K562 (cell line): ENCODE measurements at regions not wholly inside any gene's neighbourhood (a gene's known extent, or its start where the extent isn't known, plus 50 kb on each side); places are given as distances from the start of the nearest gene placed in this dataset.

ENCODE experiments used
- ATAC-seq: fragments of 200-7000 bp; cut with Tn5 transposase; 3 replicates; pipeline ENCODE4 v1.9.1; 2020; ENCODE audit warnings: moderate library complexity
- BruUV-seq: library from RNA; stranded (reverse); fragments of 400-500 nt; replicated peaks from 2 replicates; lab custom pipeline; 2021; lab: Mats Ljungman, UMichigan
- CTCF ChIA-PET: fragments of 300-600 bp; formaldehyde crosslinking; extraction: SDS; loops from one replicate; lab custom pipeline; 2021; ENCODE audit warnings: low intra/inter-chr PET ratio; lab: Yijun Ruan, JAX
- POLR2A ChIA-PET: fragments of 300-600, 350-650 bp; sonication (Branson Sonifier 250); formaldehyde crosslinking; extraction: SDS; loops from one replicate; lab custom pipeline; 2021; ENCODE audit warnings: antibody characterized with exemption, inconsistent platforms; lab: Yijun Ruan, JAX
- DNase-seq, 4 experiments: peaks; one replicate each; pipeline versions ENCODE4 v3.0.0 to v3.0.0-alpha.2; 2011 to 2018; ENCODE audit warnings: low spot score in 3 of 4, mixed read lengths in 3 of 4; ENCODE audit errors: extremely low read depth in 1 of 4
- FAIRE-seq: peaks from 2 replicates; lab custom pipeline; 2011; peaks lifted over from hg19 to GRCh38; lab: Jason Lieb, UNC
- H2AFZ ChIP-seq: 2 replicates; pipeline ENCODE4 v1.6.0; 2011; ENCODE audit warnings: low read depth, low read length, control low read depth, inconsistent platforms
- H3K27ac ChIP-seq: fragments of 200-600 bp; 3 replicates; pipeline ENCODE4 v1.8.0; 2011; ENCODE audit warnings: low read depth, mild to moderate bottlenecking, control low read depth, inconsistent platforms, low read length, moderate library complexity, mixed read lengths; ENCODE audit errors: extremely low read depth
- H3K27me3 ChIP-seq, 2 experiments: fragments of 300-600 bp in 1 of 2; 2 replicates in 1 of 2; 3 replicates in 1 of 2; pipeline versions ENCODE4 v1.6.0 to v1.8.0; 2011; ENCODE audit warnings: inconsistent platforms in 2 of 2, low read length in 2 of 2, mild to moderate bottlenecking in 1 of 2, mixed read lengths in 1 of 2, moderate library complexity in 1 of 2; ENCODE audit not compliant: control insufficient read depth in 2 of 2, insufficient read depth in 2 of 2
- H3K36me3 ChIP-seq: fragments of 300-600 bp; 3 replicates; pipeline ENCODE4 v1.8.0; 2011; ENCODE audit warnings: mild to moderate bottlenecking, low read length, inconsistent platforms; ENCODE audit not compliant: control insufficient read depth, insufficient read depth
- H3K4me1 ChIP-seq, 2 experiments: fragments of 200-600 bp in 1 of 2; replicated peaks in 1 of 2; 2 replicates in 1 of 2; 3 replicates in 1 of 2; pipeline versions ENCODE4 v1.5.1 to v1.8.0; 2011; ENCODE audit warnings: inconsistent platforms in 2 of 2, low read length in 2 of 2, mild to moderate bottlenecking in 1 of 2, mixed read lengths in 1 of 2, moderate library complexity in 1 of 2; ENCODE audit not compliant: control insufficient read depth in 2 of 2, insufficient read depth in 2 of 2
- H3K4me2 ChIP-seq: 2 replicates; pipeline ENCODE4 v1.6.1; 2011; ENCODE audit warnings: low read length, control low read depth, inconsistent platforms, mixed read lengths; ENCODE audit not compliant: insufficient read depth
- H3K4me3 ChIP-seq: fragments of 200-600 bp; sonication (generic), shearing (Covaris generic); 2 replicates; pipeline ENCODE4 v1.5.1; 2016; ENCODE audit warnings: control low read depth, inconsistent platforms
- H3K79me2 ChIP-seq: fragments of 200-600 bp; 3 replicates; pipeline ENCODE4 v1.8.0; 2011; ENCODE audit warnings: low read length, inconsistent platforms; ENCODE audit not compliant: control insufficient read depth, insufficient read depth
- H3K9ac ChIP-seq, 2 experiments: 2 replicates each; pipeline versions ENCODE4 v1.6.0 to v1.6.1; 2011; ENCODE audit warnings: low read depth in 2 of 2, low read length in 2 of 2, control low read depth in 1 of 2, inconsistent platforms in 1 of 2, mild to moderate bottlenecking in 1 of 2, mixed read lengths in 1 of 2; ENCODE audit not compliant: insufficient read depth in 1 of 2
- H3K9me1 ChIP-seq: one replicate; pipeline ENCODE4 v1.6.0; 2011; ENCODE audit warnings: inconsistent platforms, mild to moderate bottlenecking, low read length, moderate library complexity; ENCODE audit not compliant: control insufficient read depth, insufficient read depth
- H3K9me3 ChIP-seq: replicated peaks from 2 replicates; pipeline ENCODE4 v1.5.1; 2011; ENCODE audit warnings: low read depth, low read length, inconsistent platforms; ENCODE audit not compliant: control insufficient read depth, insufficient read depth
- H4K20me1 ChIP-seq: replicated peaks from 2 replicates; pipeline ENCODE4 v1.6.1; 2011; ENCODE audit warnings: low read length, inconsistent platforms, mixed read lengths; ENCODE audit not compliant: control insufficient read depth, insufficient read depth
- CREM ChIP-seq: IDR thresholded peaks from 2 replicates; pipeline ENCODE4 v1.6.1; 2014; ENCODE audit warnings: antibody characterized with exemption, low read depth
- HINFP ChIP-seq: fragments of 450-650 bp; conservative IDR thresholded peaks from 2 replicates; pipeline ENCODE4 v1.6.1; 2016; ENCODE audit warnings: missing genetic modification characterization, low read depth, mild to moderate bottlenecking, control low read depth, missing compliant biosample characterization
- HSF4 ChIP-seq: fragments of 250-450 bp; sonication (Bioruptor Pico); IDR thresholded peaks from 2 replicates; pipeline ENCODE4 v2.1.2; 2022; ENCODE audit warnings: mild to moderate bottlenecking, moderate library complexity, borderline replicate concordance
- MED1 ChIP-seq: sonication (generic); formaldehyde crosslinking; IDR thresholded peaks from 2 replicates; pipeline ENCODE4 v1.8.1; 2023; ENCODE audit warnings: missing genetic modification reagents, borderline replicate concordance
- SMARCC2 ChIP-seq: fragments of 450-650 bp; IDR thresholded peaks from 2 replicates; pipeline ENCODE4 v1.6.1; 2017; ENCODE audit warnings: antibody characterized with exemption, moderate library complexity, mild to moderate bottlenecking, low read depth
- TGIF2 ChIP-seq: sonication (generic); formaldehyde crosslinking; IDR thresholded peaks from 2 replicates; pipeline ENCODE4 v1.8.1; 2022; ENCODE audit warnings: mild to moderate bottlenecking, missing genetic modification reagents, moderate library complexity
- THRB ChIP-seq: fragments of 450-650 bp; formaldehyde crosslinking; conservative IDR thresholded peaks from 2 replicates; pipeline ENCODE4 v1.4.0; 2022; ENCODE audit warnings: mild to moderate bottlenecking, missing genetic modification characterization
- ZNF175 ChIP-seq: fragments of 200-800 bp; sonication (Bioruptor generic); IDR thresholded peaks from 2 replicates; pipeline ENCODE4 v1.6.1; 2016; ENCODE audit warnings: low read depth, mild to moderate bottlenecking, missing genetic modification characterization, missing compliant biosample characterization
- ZNF347 ChIP-seq: fragments of 450-650 bp; formaldehyde crosslinking; IDR thresholded peaks from 2 replicates; pipeline ENCODE4 v1.4.0; 2020; ENCODE audit warnings: low read depth, mild to moderate bottlenecking, moderate library complexity
- ZNF408 ChIP-seq: fragments of 250-450 bp; sonication (Bioruptor Pico); IDR thresholded peaks from 2 replicates; pipeline ENCODE4 v1.4.0; 2020; ENCODE audit warnings: low read depth, mild to moderate bottlenecking, moderate library complexity
- WGBS: fragments of 100-300 bp; shearing (Covaris generic); methylation state at CpG from one replicate; pipeline ENCODE4 v1.1.6; 2016; ENCODE audit warnings: low coverage, mixed read lengths; ENCODE audit not compliant: insufficient coverage; ENCODE audit errors: missing lambda C conversion rate; 5-methylcytosine and 5-hydroxymethylcytosine counted together
- in situ Hi-C: fragments of 300-500 bp; cut with MboI; formaldehyde crosslinking; loops from 4 replicates; pipeline ENCODE4 v1.15.0; 2018; ENCODE audit warnings: inconsistent platforms, mixed read lengths
- intact Hi-C: fragments of 100-400 bp; cut with micrococcal nuclease; formaldehyde crosslinking; loops from 2 replicates; pipeline ENCODE4 v1.14.2; 2022

GRCh38 chr14:86892152-86892956, 1100.6 kb downstream of the GALC start:
- POLR2A ChIA-PET = no interaction called here
- Histone ChIP-seq H3K9me3 (no peaks in the 10 kb centered on the region), H3K9ac (no peak overlapping the region), H2AFZ (no peak overlapping the region), H3K4me2 (no peak overlapping the region), H3K27me3 (no peaks in the 10 kb centered on the region), H3K9me1 (no peaks in the 10 kb centered on the region)
- in situ Hi-C loops = no loop called here
- no peak for DNase-seq
- ATAC-seq = no peak
- FAIRE-seq = no peak
- intact Hi-C loops = no loop called here
- WGBS = 0% methylated on average over 1 of the region's 2 CpGs
- no peak for TF ChIP-seq HSF4 (CRISPR knock-in tag)
- no peak for TF ChIP-seq TGIF2 (CRISPR knock-in tag)
- TF ChIP-seq THRB = no peak
- TF ChIP-seq HINFP (tag) = no peak
- TF ChIP-seq ZNF408 (CRISPR knock-in tag) = no peak
- no peak for TF ChIP-seq ZNF175 (CRISPR knock-in tag)
- no peak for TF ChIP-seq CREM
- TF ChIP-seq MED1 = no peak
- TF ChIP-seq ZNF347 (CRISPR knock-in tag) = no peak
- no peak for TF ChIP-seq SMARCC2
- TF ChIP-seq, all 486 proteins: peak for 0
- H3K27ac ChIP-seq = no peak overlapping the region
- no peak overlapping the region for H3K4me3 ChIP-seq
- CTCF ChIA-PET = interaction anchor here (0.6 kb wide), 1 partner anchor 374 kb away, joined by 3 read pairs; no protein-coding TSS in a partner anchor
- no peaks in the 10 kb centered on the region for H3K79me2 ChIP-seq
- no peaks in the 10 kb centered on the region for H4K20me1 ChIP-seq
- H3K36me3 ChIP-seq = no peaks in the 10 kb centered on the region
- BruUV-seq = no TSS peak
- H3K4me1 ChIP-seq = no peaks in the 10 kb centered on the region
